Fibroblast of the aortic adventitia (primary cell): ENCODE measurements at regions not wholly inside any gene's neighbourhood (a gene's known extent, or its start where the extent isn't known, plus 50 kb on each side); places are given as distances from the start of the nearest gene placed in this dataset.

Experiments used
- DNase-seq: peaks from one replicate; pipeline ENCODE4 v3.0.0-alpha.2; 2010; ENCODE audit warnings: low read depth
- H3K4me3 ChIP-seq: 2 replicates; pipeline ENCODE4 v1.5.1; 2011; ENCODE audit warnings: low read depth, mild to moderate bottlenecking, control low read depth, low read length, moderate library complexity
- TF ChIP-seq, protein P1 (sequence below): IDR thresholded peaks from 2 replicates; pipeline ENCODE4 v1.5.1; 2011; ENCODE audit warnings: mild to moderate bottlenecking, low read length, control low read depth, inconsistent platforms; ENCODE audit not compliant: insufficient read depth

DNA sequence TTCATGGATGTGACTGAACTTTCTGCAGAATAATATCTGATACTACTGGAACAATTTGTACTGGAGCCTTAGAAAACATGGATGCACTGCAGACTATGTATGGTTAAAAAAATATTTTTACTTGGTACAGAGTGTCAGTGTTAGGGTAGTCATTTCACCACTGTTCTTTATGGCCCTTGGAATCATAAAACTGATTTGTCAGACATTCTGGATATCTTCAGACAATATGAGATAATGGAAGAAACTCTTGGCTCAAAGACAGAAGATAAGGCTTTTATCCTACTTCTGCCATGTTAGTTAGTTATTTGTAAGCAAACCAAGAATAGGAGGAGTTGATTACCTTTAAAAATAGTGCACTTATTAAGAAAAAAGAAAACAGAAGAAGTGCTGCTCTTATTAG, 209.4 kb downstream of the LRIG3 start:
- no peak overlapping the region for H3K4me3 ChIP-seq
- DNase-seq = no peak
- TF ChIP-seq, protein P1, sequence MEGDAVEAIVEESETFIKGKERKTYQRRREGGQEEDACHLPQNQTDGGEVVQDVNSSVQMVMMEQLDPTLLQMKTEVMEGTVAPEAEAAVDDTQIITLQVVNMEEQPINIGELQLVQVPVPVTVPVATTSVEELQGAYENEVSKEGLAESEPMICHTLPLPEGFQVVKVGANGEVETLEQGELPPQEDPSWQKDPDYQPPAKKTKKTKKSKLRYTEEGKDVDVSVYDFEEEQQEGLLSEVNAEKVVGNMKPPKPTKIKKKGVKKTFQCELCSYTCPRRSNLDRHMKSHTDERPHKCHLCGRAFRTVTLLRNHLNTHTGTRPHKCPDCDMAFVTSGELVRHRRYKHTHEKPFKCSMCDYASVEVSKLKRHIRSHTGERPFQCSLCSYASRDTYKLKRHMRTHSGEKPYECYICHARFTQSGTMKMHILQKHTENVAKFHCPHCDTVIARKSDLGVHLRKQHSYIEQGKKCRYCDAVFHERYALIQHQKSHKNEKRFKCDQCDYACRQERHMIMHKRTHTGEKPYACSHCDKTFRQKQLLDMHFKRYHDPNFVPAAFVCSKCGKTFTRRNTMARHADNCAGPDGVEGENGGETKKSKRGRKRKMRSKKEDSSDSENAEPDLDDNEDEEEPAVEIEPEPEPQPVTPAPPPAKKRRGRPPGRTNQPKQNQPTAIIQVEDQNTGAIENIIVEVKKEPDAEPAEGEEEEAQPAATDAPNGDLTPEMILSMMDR = no peak

DNA sequence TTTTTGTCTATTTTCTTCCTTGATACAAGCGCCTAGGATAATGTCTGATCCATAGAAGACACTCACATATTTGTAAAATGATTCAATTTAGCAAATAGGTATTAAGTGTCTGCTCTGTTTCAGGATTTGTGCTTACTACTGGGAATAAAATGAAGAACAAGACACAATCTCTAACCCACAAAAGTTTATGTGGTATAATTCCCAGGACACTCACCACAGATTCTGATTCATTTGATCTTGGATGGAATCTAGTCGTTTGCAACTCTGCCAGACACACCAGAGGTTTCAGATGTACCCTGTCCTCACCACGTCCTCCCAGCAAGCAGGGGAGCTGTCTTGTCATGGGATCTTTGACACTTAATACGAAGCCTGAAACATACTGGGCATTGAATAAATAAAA, 208.3 kb downstream of the LRIG3 start:
- peak; percentile 11 for DNase-seq
- TF ChIP-seq, protein P1 = no peak

DNA sequence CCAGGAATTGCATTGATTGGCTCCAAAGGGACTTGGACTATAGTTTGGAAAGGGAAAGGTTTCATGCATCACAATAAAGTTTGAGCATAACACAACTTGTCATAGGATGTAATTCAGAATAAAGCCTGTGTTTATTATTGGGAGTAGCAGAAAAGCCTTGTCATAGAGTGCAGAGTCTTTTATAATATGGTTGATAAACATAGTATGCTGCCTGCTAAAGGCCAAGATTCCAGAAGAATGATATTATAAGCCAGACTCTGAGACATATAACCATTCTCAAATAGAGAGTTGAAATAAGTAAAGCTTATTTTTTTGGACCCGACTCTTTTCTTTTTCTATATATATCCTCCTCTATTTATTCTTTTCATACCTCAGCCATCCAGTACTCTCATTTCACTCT, 207.3 kb downstream of the LRIG3 start:
- no peak overlapping the region for H3K4me3 ChIP-seq
- no peak for DNase-seq
- TF ChIP-seq, protein P1 = no peak

More for the DNA sequence above, 208.3 kb downstream of the LRIG3 start:
- H3K4me3 ChIP-seq = no peak overlapping the region

DNA sequence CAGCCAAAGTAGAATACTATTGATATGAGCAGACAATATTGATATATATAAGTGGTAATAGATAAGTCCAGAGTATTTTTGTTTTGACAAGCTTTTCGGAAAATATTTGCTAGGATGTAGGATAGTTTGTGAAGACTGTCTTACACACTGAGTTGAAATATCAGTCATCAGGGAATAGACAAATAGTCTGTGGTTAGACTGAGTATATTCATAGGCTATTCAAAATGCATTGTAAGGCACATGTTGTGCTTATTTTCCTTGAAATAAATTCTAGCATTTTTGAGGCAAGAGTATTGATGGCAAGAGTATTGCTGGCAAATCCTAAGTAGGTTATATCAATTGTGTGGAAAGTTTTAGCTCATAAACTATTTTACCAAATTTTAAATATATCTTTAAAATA, 201.1 kb downstream of the LRIG3 start:
- H3K4me3 ChIP-seq = no peak overlapping the region
- DNase-seq = no peak
- TF ChIP-seq, protein P1 = no peak

DNA sequence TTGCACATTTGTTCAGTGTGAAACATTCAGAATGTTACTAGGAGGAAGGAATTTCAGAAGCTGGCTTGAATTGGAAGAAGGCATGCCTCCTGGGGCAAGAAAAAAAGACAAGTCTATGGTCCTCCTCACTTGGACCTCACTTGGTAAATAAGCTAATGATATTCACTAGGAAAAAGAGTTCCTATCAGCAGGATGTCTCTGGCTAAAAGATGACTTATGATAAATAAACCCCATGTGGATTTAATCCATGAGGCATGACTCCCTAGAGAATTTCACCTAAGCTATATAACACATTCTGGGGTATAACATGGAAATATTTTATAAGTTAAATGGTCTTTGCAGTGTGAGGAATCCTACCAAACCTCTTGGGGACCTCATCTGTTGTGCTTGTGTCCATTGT, 199.9 kb downstream of the LRIG3 start:
- no peak for DNase-seq
- no peak overlapping the region for H3K4me3 ChIP-seq
- TF ChIP-seq, protein P1 = no peak

DNA sequence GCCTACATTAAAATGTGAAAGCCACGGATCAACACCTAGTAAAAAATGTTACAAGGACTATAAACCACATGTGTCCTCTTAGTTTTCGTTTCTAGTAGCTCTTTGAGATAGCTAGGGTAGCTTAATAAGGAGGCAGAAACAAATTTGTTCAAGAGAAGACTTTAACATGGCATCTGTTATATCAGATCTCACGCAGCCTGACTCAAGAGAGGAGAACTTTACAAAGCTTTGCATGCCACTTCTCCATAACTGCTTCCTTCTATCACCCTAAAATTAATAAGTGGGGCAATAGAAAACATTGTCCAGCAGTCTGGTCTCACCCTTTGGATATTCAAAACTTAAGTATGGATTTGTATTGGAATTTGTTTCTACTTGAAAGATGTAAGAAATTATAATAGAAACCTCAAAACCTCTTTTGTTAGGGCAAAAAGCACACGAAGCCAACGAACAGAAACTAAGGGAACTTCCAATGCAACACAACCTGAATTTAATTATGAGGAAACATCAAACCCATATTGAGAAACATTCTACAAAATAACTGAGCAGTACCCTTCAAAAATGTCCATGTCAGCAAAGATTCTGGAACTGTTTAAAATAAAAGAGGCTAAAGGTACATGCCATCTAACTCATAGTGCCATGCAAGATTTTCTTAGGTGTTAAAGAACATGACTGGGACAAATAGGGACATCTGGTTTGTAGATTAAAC, 194.8 kb downstream of the LRIG3 start:
- no peak for DNase-seq
- no peak overlapping the region for H3K4me3 ChIP-seq
- TF ChIP-seq, protein P1 = no peak

DNA sequence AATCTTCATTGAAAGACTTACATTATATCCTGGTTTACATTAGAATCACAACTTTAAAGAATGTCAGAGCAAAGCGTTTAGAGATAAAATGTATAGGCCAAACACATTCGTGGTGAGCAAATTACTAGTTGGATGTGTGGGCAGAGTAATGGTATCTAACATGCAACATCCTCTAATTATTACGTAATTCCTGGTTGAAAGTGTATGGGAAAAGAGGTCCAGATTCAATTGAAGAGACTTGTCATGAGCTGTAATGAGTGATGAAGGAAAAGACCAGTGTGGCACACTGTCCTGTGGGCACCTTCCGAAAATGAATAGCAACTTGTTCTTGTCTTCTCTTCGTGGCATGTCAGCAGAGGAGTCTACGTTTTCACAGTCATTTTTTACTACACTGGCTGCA, 192.8 kb downstream of the LRIG3 start:
- no peak overlapping the region for H3K4me3 ChIP-seq
- DNase-seq = peak; percentile 21
- TF ChIP-seq, protein P1 = no peak
